Nephron progenitor cell (in vitro differentiated cells): ENCODE measurements at regions not wholly inside any gene's neighbourhood (a gene's known extent, or its start where the extent isn't known, plus 50 kb on each side); places are given as distances from the start of the nearest gene placed in this dataset.
"Not testable (repeated sequence)": the region's sequence is repeated elsewhere in the genome, so short reads cannot be mapped to it uniquely, and the experiment has no call there.

Source experiments
- DNase-seq: peaks from one replicate; pipeline ENCODE4 v3.0.0; 2021
- H3K27ac Mint-ChIP-seq: 2 replicates; pipeline ENCODE4 v1.8.0; 2021; ENCODE audit warnings: mild to moderate bottlenecking, moderate library complexity, mixed read lengths
- H3K27me3 Mint-ChIP-seq: 2 replicates; pipeline ENCODE4 v1.8.0; 2021; ENCODE audit warnings: mild to moderate bottlenecking, low read depth, mixed read lengths; ENCODE audit not compliant: poor library complexity
- H3K36me3 Mint-ChIP-seq: 2 replicates; pipeline ENCODE4 v1.8.0; 2021; ENCODE audit warnings: low read depth, mixed read lengths
- H3K4me1 Mint-ChIP-seq: 2 replicates; pipeline ENCODE4 v1.8.0; 2021; ENCODE audit warnings: mixed read lengths
- H3K4me3 Mint-ChIP-seq: 2 replicates; pipeline ENCODE4 v1.8.0; 2021; ENCODE audit warnings: mild to moderate bottlenecking, moderate library complexity, mixed read lengths
- H3K9me3 Mint-ChIP-seq: 2 replicates; pipeline ENCODE4 v1.8.0; 2021; ENCODE audit warnings: mild to moderate bottlenecking, moderate library complexity, mixed read lengths
- CTCF ChIP-seq: fragments of 200-600 bp; sonication (generic); IDR thresholded peaks from 2 replicates; pipeline ENCODE4 v1.5.0; 2021; ENCODE audit warnings: antibody characterized with exemption

GRCh38 chr2:84223191-84223590 is 235.9 kb downstream of the SUCLG1 start:
- H3K4me3 Mint-ChIP-seq, result no peak overlapping the region

GRCh38 chr2:84221102-84221501 is 238.0 kb downstream of the SUCLG1 start:
- not testable (repeated sequence) for H3K4me3 Mint-ChIP-seq, H3K27ac Mint-ChIP-seq, H3K27me3 Mint-ChIP-seq, DNase-seq, H3K36me3 Mint-ChIP-seq, H3K4me1 Mint-ChIP-seq
- H3K9me3 Mint-ChIP-seq, result peaks cover 14% of the 10 kb centered on the region

More at GRCh38 chr2:84223191-84223590, 235.9 kb downstream of the SUCLG1 start:
- peaks cover 6% of the 10 kb centered on the region for H3K27me3 Mint-ChIP-seq
- TF ChIP-seq CTCF, result no peak
- no peaks in the 10 kb centered on the region for H3K4me1 Mint-ChIP-seq
- no peak for DNase-seq
- peaks cover 25% of the 10 kb centered on the region for H3K9me3 Mint-ChIP-seq
- peaks cover 7% of the 10 kb centered on the region for H3K36me3 Mint-ChIP-seq
- no peak overlapping the region for H3K27ac Mint-ChIP-seq

- H3K4me1 Mint-ChIP-seq, result no peaks in the 10 kb centered on the region
- DNase-seq, result no peak
- no peaks in the 10 kb centered on the region for H3K36me3 Mint-ChIP-seq
- H3K27me3 Mint-ChIP-seq, result peaks cover 6% of the 10 kb centered on the region
- no peak overlapping the region for H3K27ac Mint-ChIP-seq
- no peak overlapping the region for H3K4me3 Mint-ChIP-seq
- H3K9me3 Mint-ChIP-seq, result no peaks in the 10 kb centered on the region
- no peak for TF ChIP-seq CTCF
Observed at GRCh38 chr2:84217456-84217855, 241.6 kb downstream of the SUCLG1 start.

- Mint-ChIP-seq H3K4me3 (no peak overlapping the region), H3K9me3 (no peaks in the 10 kb centered on the region), H3K27me3 (no peaks in the 10 kb centered on the region), H3K27ac (no peak overlapping the region), H3K36me3 (no peaks in the 10 kb centered on the region), H3K4me1 (no peaks in the 10 kb centered on the region)
- no peak for DNase-seq
- TF ChIP-seq CTCF, result no peak
Observed at GRCh38 chr2:84214455-84214854, 244.6 kb downstream of the SUCLG1 start.

- H3K27me3 Mint-ChIP-seq, result no peaks in the 10 kb centered on the region
- H3K4me3 Mint-ChIP-seq, result no peak overlapping the region
- H3K9me3 Mint-ChIP-seq, result no peaks in the 10 kb centered on the region
- no peak for DNase-seq
- H3K27ac Mint-ChIP-seq, result no peak overlapping the region
- no peaks in the 10 kb centered on the region for H3K4me1 Mint-ChIP-seq
- H3K36me3 Mint-ChIP-seq, result no peaks in the 10 kb centered on the region
- no peak for TF ChIP-seq CTCF
Observed at GRCh38 chr2:84212611-84213314, 246.3 kb downstream of the SUCLG1 start.

- Mint-ChIP-seq H3K27ac (no peak overlapping the region), H3K36me3 (no peaks in the 10 kb centered on the region), H3K4me1 (no peaks in the 10 kb centered on the region), H3K9me3 (no peaks in the 10 kb centered on the region), H3K4me3 (no peak overlapping the region), H3K27me3 (no peaks in the 10 kb centered on the region)
- no peak for DNase-seq
- TF ChIP-seq CTCF, result no peak
Observed at GRCh38 chr2:84209941-84210340, 249.1 kb downstream of the SUCLG1 start.
